Astrocyte (in vitro differentiated cells and primary cell): ENCODE measurements at regions not wholly inside any gene's neighbourhood (a gene's known extent, or its start where the extent isn't known, plus 50 kb on each side); places are given as distances from the start of the nearest gene placed in this dataset.

Experiments
- CTCF ChIP-seq: IDR thresholded peaks from 2 replicates; pipeline ENCODE4 v1.5.1; 2011; ENCODE audit warnings: low read depth, mild to moderate bottlenecking, inconsistent platforms, low read length, moderate library complexity; ENCODE audit not compliant: insufficient read depth
- EZH2 ChIP-seq: IDR thresholded peaks from 2 replicates; pipeline ENCODE4 v1.6.1; 2012; ENCODE audit warnings: mild to moderate bottlenecking, low read length, inconsistent platforms; ENCODE audit not compliant: insufficient read depth

GRCh38 chr15:61396235-61396919 lies 167.3 kb upstream of the RORA start:
- TF ChIP-seq CTCF (no peak), EZH2 (no peak)
